SK-N-SH (cell line): ENCODE measurements at regions not wholly inside any gene's neighbourhood (a gene's known extent, or its start where the extent isn't known, plus 50 kb on each side); places are given as distances from the start of the nearest gene placed in this dataset.
A peak's percentile ranks its signal among the peaks of the same experiment; 100 is the strongest.

Experiments used
- CTCF ChIP-seq: fragments of 200-600 bp; sonication (generic); IDR thresholded peaks from 2 replicates; pipeline ENCODE4 v1.6.1; 2017; ENCODE audit warnings: antibody characterized with exemption, mild to moderate bottlenecking, moderate library complexity
- RAD21 ChIP-seq: IDR thresholded peaks from 2 replicates; pipeline ENCODE4 v1.6.1; 2012; ENCODE audit warnings: mild to moderate bottlenecking, low read length
- TF ChIP-seq, protein P1 (sequence below): IDR thresholded peaks from 2 replicates; pipeline ENCODE4 v1.6.1; 2012; ENCODE audit warnings: mild to moderate bottlenecking, low read depth, low read length, moderate library complexity

- TF ChIP-seq RAD21 (no peak), CTCF (peak; percentile 38; the same call in 1 of the 2 replicates)
- TF ChIP-seq, protein P1, sequence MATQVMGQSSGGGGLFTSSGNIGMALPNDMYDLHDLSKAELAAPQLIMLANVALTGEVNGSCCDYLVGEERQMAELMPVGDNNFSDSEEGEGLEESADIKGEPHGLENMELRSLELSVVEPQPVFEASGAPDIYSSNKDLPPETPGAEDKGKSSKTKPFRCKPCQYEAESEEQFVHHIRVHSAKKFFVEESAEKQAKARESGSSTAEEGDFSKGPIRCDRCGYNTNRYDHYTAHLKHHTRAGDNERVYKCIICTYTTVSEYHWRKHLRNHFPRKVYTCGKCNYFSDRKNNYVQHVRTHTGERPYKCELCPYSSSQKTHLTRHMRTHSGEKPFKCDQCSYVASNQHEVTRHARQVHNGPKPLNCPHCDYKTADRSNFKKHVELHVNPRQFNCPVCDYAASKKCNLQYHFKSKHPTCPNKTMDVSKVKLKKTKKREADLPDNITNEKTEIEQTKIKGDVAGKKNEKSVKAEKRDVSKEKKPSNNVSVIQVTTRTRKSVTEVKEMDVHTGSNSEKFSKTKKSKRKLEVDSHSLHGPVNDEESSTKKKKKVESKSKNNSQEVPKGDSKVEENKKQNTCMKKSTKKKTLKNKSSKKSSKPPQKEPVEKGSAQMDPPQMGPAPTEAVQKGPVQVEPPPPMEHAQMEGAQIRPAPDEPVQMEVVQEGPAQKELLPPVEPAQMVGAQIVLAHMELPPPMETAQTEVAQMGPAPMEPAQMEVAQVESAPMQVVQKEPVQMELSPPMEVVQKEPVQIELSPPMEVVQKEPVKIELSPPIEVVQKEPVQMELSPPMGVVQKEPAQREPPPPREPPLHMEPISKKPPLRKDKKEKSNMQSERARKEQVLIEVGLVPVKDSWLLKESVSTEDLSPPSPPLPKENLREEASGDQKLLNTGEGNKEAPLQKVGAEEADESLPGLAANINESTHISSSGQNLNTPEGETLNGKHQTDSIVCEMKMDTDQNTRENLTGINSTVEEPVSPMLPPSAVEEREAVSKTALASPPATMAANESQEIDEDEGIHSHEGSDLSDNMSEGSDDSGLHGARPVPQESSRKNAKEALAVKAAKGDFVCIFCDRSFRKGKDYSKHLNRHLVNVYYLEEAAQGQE = no peak
Observed at GRCh38 chr4:180456928-180457327, 1786.3 kb upstream of the TENM3 start.
